Hepatocyte (in vitro differentiated cells): ENCODE measurements at regions not wholly inside any gene's neighbourhood (a gene's known extent, or its start where the extent isn't known, plus 50 kb on each side); places are given as distances from the start of the nearest gene placed in this dataset.
A peak's percentile ranks its signal among the peaks of the same experiment; 100 is the strongest.

Source experiments
- DNase-seq: peaks from one replicate; pipeline ENCODE4 v3.0.0-alpha.2; 2016; ENCODE audit warnings: low spot score
- H2AFZ ChIP-seq: fragments of 200-600 bp; sonication (generic); 2 replicates; pipeline ENCODE4 v1.6.0; 2016; ENCODE audit warnings: antibody characterized with exemption, mild to moderate bottlenecking
- H3K27ac ChIP-seq: fragments of 200-600 bp; sonication (generic); 2 replicates; pipeline ENCODE4 v1.5.1; 2016; ENCODE audit warnings: mild to moderate bottlenecking
- H3K27me3 ChIP-seq: fragments of 200-600 bp; sonication (generic); 2 replicates; pipeline ENCODE4 v1.6.1; 2016
- H3K36me3 ChIP-seq: fragments of 200-600 bp; sonication (generic); replicated peaks from 2 replicates; pipeline ENCODE4 v1.5.1; 2016; ENCODE audit warnings: low read depth; ENCODE audit not compliant: insufficient read depth
- H3K4me1 ChIP-seq: fragments of 200-600 bp; sonication (generic); 2 replicates; pipeline ENCODE4 v1.5.1; 2016; ENCODE audit warnings: mild to moderate bottlenecking, moderate library complexity; ENCODE audit not compliant: insufficient read depth
- H3K4me2 ChIP-seq: fragments of 200-600 bp; sonication (generic); 2 replicates; pipeline ENCODE4 v1.6.0; 2016
- H3K4me3 ChIP-seq: fragments of 200-600 bp; sonication (generic); 2 replicates; pipeline ENCODE4 v1.5.1; 2016; ENCODE audit warnings: mild to moderate bottlenecking
- H3K79me2 ChIP-seq: fragments of 200-600 bp; sonication (generic); 2 replicates; pipeline ENCODE4 v1.6.0; 2017; ENCODE audit warnings: mild to moderate bottlenecking
- H3K9me2 ChIP-seq: fragments of 200-600 bp; sonication (generic); replicated peaks from 2 replicates; pipeline ENCODE4 v1.6.0; 2017; ENCODE audit warnings: mild to moderate bottlenecking; ENCODE audit not compliant: insufficient read depth
- H3K9me3 ChIP-seq: fragments of 200-600 bp; sonication (generic); 2 replicates; pipeline ENCODE4 v1.5.1; 2016; ENCODE audit warnings: low read depth, mild to moderate bottlenecking
- H4K20me1 ChIP-seq: fragments of 200-600 bp; sonication (generic); 2 replicates; pipeline ENCODE4 v1.6.0; 2016; ENCODE audit warnings: mild to moderate bottlenecking; ENCODE audit not compliant: insufficient read depth, poor library complexity, severe bottlenecking
- CTCF ChIP-seq: fragments of 200-600 bp; sonication (generic); IDR thresholded peaks from 2 replicates; pipeline ENCODE4 v1.5.1; 2016; ENCODE audit warnings: antibody characterized with exemption, mild to moderate bottlenecking; ENCODE audit not compliant: poor library complexity
- EZH2 ChIP-seq: fragments of 200-600 bp; sonication (generic); IDR thresholded peaks from 2 replicates; pipeline ENCODE4 v1.6.1; 2016; ENCODE audit warnings: antibody characterized with exemption, mild to moderate bottlenecking, borderline replicate concordance
- EZH2phosphoT487 ChIP-seq: fragments of 200-600 bp; sonication (generic); IDR thresholded peaks from one replicate; pipeline ENCODE4 v1.6.1; 2018; ENCODE audit warnings: antibody characterized with exemption, mild to moderate bottlenecking, low read depth, moderate library complexity; ENCODE audit not compliant: unreplicated experiment, severe bottlenecking
- WGBS: methylation state at CpG from one replicate; pipeline ENCODE4 v1.1.6; 2016; ENCODE audit warnings: low lambda C conversion rate; ENCODE audit errors: missing lambda C conversion rate; 5-methylcytosine and 5-hydroxymethylcytosine counted together

DNA sequence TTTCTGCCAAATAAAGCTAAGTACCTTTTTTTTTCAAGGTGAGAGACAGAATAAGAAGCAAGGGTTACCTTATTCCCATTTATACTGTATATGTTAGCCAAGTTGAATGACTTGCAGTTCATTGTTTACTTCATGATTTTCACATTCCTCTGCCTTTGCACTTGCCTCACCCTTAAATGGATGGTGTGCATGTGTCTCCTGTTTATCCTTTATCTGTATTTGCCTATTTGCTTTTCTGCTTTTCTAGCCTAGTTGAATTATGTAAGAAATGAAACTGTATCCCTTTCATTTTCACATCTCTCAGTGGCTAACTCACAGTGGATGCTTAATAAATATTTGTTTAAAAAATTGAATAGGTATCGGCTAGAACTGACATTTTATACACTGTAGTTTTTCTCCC is 200.8 kb upstream of the ST8SIA4 start:
- no peak overlapping the region for H3K27ac ChIP-seq
- H3K36me3 ChIP-seq: no peaks in the 10 kb centered on the region
- peak; percentile 6 for DNase-seq
- H4K20me1 ChIP-seq: no peaks in the 10 kb centered on the region
- no peaks in the 10 kb centered on the region for H3K79me2 ChIP-seq
- no peak overlapping the region for H3K4me3 ChIP-seq
- no peak overlapping the region for H2AFZ ChIP-seq
- no peaks in the 10 kb centered on the region for H3K27me3 ChIP-seq
- TF ChIP-seq EZH2 (no peak), CTCF (no peak), EZH2phosphoT487 (no peak)
- 63% methylated on average over 1 of the region's 1 CpG for WGBS
- H3K4me1 ChIP-seq: no peaks in the 10 kb centered on the region
- no peaks in the 10 kb centered on the region for H3K9me3 ChIP-seq
- no peak overlapping the region for H3K4me2 ChIP-seq
- no peaks in the 10 kb centered on the region for H3K9me2 ChIP-seq

GRCh38 chr5:101102506-101102905 is 199.4 kb upstream of the ST8SIA4 start:
- Histone ChIP-seq H3K4me3 (no peak overlapping the region), H3K4me1 (no peaks in the 10 kb centered on the region), H4K20me1 (no peaks in the 10 kb centered on the region), H3K79me2 (no peaks in the 10 kb centered on the region), H3K27ac (no peak overlapping the region), H3K36me3 (no peaks in the 10 kb centered on the region), H3K9me2 (no peaks in the 10 kb centered on the region), H3K4me2 (no peak overlapping the region), H3K9me3 (no peaks in the 10 kb centered on the region), H3K27me3 (no peaks in the 10 kb centered on the region), H2AFZ (no peak overlapping the region)
- DNase-seq: peak; percentile 16
- TF ChIP-seq CTCF: no peak
- TF ChIP-seq EZH2: no peak
- no peak for TF ChIP-seq EZH2phosphoT487

DNA sequence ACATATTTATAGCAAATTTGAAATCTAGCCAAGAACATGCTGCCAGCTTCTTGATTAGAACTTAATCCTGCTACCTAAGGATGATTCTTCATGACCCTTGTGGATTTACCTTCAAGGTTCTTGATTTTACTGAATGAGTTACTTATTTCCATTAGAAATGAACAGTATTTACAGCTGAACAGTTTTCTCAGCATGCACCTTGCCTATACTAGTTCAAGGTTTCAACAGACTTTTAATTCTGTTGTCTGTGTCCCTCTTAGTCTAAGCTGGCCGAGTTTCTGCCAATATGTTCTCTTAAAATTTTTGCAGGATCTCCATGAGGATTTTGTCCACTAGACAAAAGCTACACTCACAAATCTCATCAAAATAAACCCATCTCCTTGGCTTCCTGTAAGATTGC is 188.8 kb upstream of the ST8SIA4 start:
- Histone ChIP-seq H3K27me3 (no peaks in the 10 kb centered on the region), H3K36me3 (no peaks in the 10 kb centered on the region), H3K9me3 (no peaks in the 10 kb centered on the region), H3K4me3 (no peak overlapping the region), H3K79me2 (no peaks in the 10 kb centered on the region), H4K20me1 (no peaks in the 10 kb centered on the region), H3K27ac (no peak overlapping the region), H3K4me1 (peaks cover 2% of the 10 kb centered on the region), H3K4me2 (no peak overlapping the region), H3K9me2 (no peaks in the 10 kb centered on the region), H2AFZ (no peak overlapping the region)
- WGBS: 73% methylated on average over 1 of the region's 1 CpG
- TF ChIP-seq EZH2 (no peak), CTCF (no peak), EZH2phosphoT487 (no peak)
- DNase-seq: no peak

GRCh38 chr5:101084353-101084752 is 181.3 kb upstream of the ST8SIA4 start:
- Histone ChIP-seq H2AFZ (no peak overlapping the region), H3K4me1 (no peaks in the 10 kb centered on the region), H3K36me3 (no peaks in the 10 kb centered on the region), H4K20me1 (no peaks in the 10 kb centered on the region), H3K4me2 (no peak overlapping the region), H3K9me3 (no peaks in the 10 kb centered on the region), H3K4me3 (no peak overlapping the region), H3K27ac (no peak overlapping the region), H3K79me2 (no peaks in the 10 kb centered on the region), H3K9me2 (no peaks in the 10 kb centered on the region), H3K27me3 (no peaks in the 10 kb centered on the region)
- TF ChIP-seq CTCF (no peak), EZH2 (no peak), EZH2phosphoT487 (no peak)
- 90% methylated on average over 1 of the region's 1 CpG for WGBS
- DNase-seq: no peak
